ENCODE measurements at regions not wholly inside any gene's neighbourhood (a gene's known extent, or its start where the extent isn't known, plus 50 kb on each side); places are given as distances from the start of the nearest gene placed in this dataset.
A peak's percentile ranks its signal among the peaks of the same experiment; 100 is the strongest.

DNA sequence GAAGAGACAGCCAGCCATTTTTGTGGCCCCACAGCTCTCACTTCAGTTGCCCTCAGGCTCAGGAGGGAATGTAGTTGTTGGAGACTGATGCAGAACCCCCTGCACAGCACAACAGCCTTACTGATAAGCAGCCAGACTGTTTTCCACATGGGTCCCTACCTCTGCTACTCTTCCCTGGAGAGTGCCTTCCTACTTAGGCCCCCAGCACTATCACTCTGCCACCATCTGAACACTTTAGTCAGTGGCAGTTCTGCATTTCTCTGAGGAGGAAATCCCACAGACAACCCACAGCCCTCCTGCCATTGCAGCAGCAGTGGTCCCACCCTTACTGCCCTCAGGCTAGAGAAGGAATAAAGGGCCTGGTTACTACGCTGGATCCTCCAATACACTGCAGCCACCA lies 61.8 kb upstream of the PTPRD start:
- Histone ChIP-seq H2AFZ (ENCODE audit: low read length) (no peak overlapping the region), H3K9me2 (replicated peaks; ENCODE audit: low read length) (no peaks in the 10 kb centered on the region), H3K9me3 (ENCODE audit: low read length) (no peaks in the 10 kb centered on the region), H3K4me1 (ENCODE audit: insufficient read depth, low read length) (peaks cover 14% of the 10 kb centered on the region), H3K36me3 (ENCODE audit: low read depth, low read length) (no peaks in the 10 kb centered on the region), H3K4me2 (ENCODE audit: low read length) (no peak overlapping the region), H3K4me3 (ENCODE audit: low read length) (no peak overlapping the region), H3K9ac (ENCODE audit: low read length) (no peak overlapping the region), H3K27me3 (ENCODE audit: low read length) (no peaks in the 10 kb centered on the region), H3F3A (ENCODE audit: low read length, unreplicated experiment) (no peaks in the 10 kb centered on the region), H4K20me1 (ENCODE audit: low read length) (no peaks in the 10 kb centered on the region), H3K79me2 (ENCODE audit: low read length) (no peaks in the 10 kb centered on the region), H3K27ac (ENCODE audit: low read length) (no peak overlapping the region)
- ATAC-seq, result no peak
- TF ChIP-seq EZH2phosphoT487 (IDR thresholded peaks at IDR 0.05; ENCODE audit: borderline replicate concordance, low read length) (no peak), EZH2 (IDR thresholded peaks at IDR 0.05; ENCODE audit: low read length, unreplicated experiment) (no peak)
- TF ChIP-seq, protein P1, sequence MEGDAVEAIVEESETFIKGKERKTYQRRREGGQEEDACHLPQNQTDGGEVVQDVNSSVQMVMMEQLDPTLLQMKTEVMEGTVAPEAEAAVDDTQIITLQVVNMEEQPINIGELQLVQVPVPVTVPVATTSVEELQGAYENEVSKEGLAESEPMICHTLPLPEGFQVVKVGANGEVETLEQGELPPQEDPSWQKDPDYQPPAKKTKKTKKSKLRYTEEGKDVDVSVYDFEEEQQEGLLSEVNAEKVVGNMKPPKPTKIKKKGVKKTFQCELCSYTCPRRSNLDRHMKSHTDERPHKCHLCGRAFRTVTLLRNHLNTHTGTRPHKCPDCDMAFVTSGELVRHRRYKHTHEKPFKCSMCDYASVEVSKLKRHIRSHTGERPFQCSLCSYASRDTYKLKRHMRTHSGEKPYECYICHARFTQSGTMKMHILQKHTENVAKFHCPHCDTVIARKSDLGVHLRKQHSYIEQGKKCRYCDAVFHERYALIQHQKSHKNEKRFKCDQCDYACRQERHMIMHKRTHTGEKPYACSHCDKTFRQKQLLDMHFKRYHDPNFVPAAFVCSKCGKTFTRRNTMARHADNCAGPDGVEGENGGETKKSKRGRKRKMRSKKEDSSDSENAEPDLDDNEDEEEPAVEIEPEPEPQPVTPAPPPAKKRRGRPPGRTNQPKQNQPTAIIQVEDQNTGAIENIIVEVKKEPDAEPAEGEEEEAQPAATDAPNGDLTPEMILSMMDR (conservative IDR thresholded peaks at IDR 0.05; ENCODE audit: low read depth, low read length), result no peak
- intact Hi-C loops (cut with micrococcal nuclease), result no loop called here
- CTCF ChIA-PET, result no interaction called here
- no peak for DNase-seq
- no TSS peak for BruUV-seq (replicated peaks)
- POLR2A ChIA-PET (ENCODE audit: unreplicated experiment), result no interaction called here

DNA sequence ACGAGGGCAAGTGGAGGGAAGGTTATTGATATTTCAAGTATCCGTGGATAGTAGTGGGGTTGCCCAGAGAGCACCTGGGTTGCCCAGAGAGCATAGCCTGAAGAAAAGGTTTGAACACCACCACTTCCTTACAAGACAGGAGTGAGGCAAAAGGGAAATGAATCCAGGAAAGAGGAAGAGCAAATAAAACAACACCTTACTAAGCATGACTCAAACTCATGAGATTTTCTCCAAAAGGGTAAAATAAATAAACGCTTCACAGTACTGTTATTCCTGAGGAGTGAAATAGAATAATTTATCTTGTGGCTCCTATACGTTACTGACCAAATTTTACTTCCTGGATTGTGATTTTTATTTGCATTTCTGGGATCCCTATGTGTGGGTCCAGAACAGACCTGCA lies 65.2 kb upstream of the PTPRD start:
- H3K9me3 ChIP-seq (ENCODE audit: low read length), result no peaks in the 10 kb centered on the region
- no peaks in the 10 kb centered on the region for H3K9me2 ChIP-seq (replicated peaks; ENCODE audit: low read length)
- H3K36me3 ChIP-seq (ENCODE audit: low read depth, low read length), result no peaks in the 10 kb centered on the region
- H3K27ac ChIP-seq (ENCODE audit: low read length), result peak overlapping the region; percentile 97
- ChIA-PET POLR2A (ENCODE audit: unreplicated experiment) (interaction anchor here (0.6 kb wide), 1 partner anchor 29 kb away, joined by 8 read pairs; no protein-coding TSS in a partner anchor), CTCF (no interaction called here)
- H3K4me2 ChIP-seq (ENCODE audit: low read length), result peak overlapping the region; percentile 29; the same call in 1 of the 2 replicates
- intact Hi-C loops (cut with micrococcal nuclease), result loop anchor here (2.0 kb wide), 1 partner anchor 27 kb away; no protein-coding TSS in a partner anchor
- DNase-seq (peak; percentile 49), ATAC-seq (peak; percentile 88)
- no TSS peak for BruUV-seq (replicated peaks)
- H3K4me1 ChIP-seq (ENCODE audit: insufficient read depth, low read length), result peaks cover 14% of the 10 kb centered on the region
- H2AFZ ChIP-seq (ENCODE audit: low read length), result no peak overlapping the region
- H4K20me1 ChIP-seq (ENCODE audit: low read length), result no peaks in the 10 kb centered on the region
- no peaks in the 10 kb centered on the region for H3F3A ChIP-seq (ENCODE audit: low read length, unreplicated experiment)
- H3K4me3 ChIP-seq (ENCODE audit: low read length), result no peak overlapping the region
- peak overlapping the region; percentile 73 for H3K9ac ChIP-seq (ENCODE audit: low read length)
- no peaks in the 10 kb centered on the region for H3K79me2 ChIP-seq (ENCODE audit: low read length)
- TF ChIP-seq, protein P1 (conservative IDR thresholded peaks at IDR 0.05; ENCODE audit: low read depth, low read length), result no peak
- TF ChIP-seq EZH2 (IDR thresholded peaks at IDR 0.05; ENCODE audit: low read length, unreplicated experiment) (no peak), EZH2phosphoT487 (IDR thresholded peaks at IDR 0.05; ENCODE audit: borderline replicate concordance, low read length) (no peak)
- no peaks in the 10 kb centered on the region for H3K27me3 ChIP-seq (ENCODE audit: low read length)

- TF ChIP-seq EZH2phosphoT487 (IDR thresholded peaks at IDR 0.05; ENCODE audit: borderline replicate concordance, low read length) (no peak), EZH2 (IDR thresholded peaks at IDR 0.05; ENCODE audit: low read length, unreplicated experiment) (no peak)
- TF ChIP-seq, protein P1 (conservative IDR thresholded peaks at IDR 0.05; ENCODE audit: low read depth, low read length), result no peak
- DNase-seq (peak; percentile 37), ATAC-seq (peak; percentile 58)
- Histone ChIP-seq H3K4me2 (ENCODE audit: low read length) (peak overlapping the region; percentile 29; the same call in 1 of the 2 replicates), H3K9me2 (replicated peaks; ENCODE audit: low read length) (no peaks in the 10 kb centered on the region), H4K20me1 (ENCODE audit: low read length) (no peaks in the 10 kb centered on the region), H3K9me3 (ENCODE audit: low read length) (no peaks in the 10 kb centered on the region), H2AFZ (ENCODE audit: low read length) (no peak overlapping the region), H3K4me1 (ENCODE audit: insufficient read depth, low read length) (peaks cover 14% of the 10 kb centered on the region), H3K36me3 (ENCODE audit: low read depth, low read length) (no peaks in the 10 kb centered on the region), H3F3A (ENCODE audit: low read length, unreplicated experiment) (no peaks in the 10 kb centered on the region), H3K9ac (ENCODE audit: low read length) (peak overlapping the region; percentile 73), H3K79me2 (ENCODE audit: low read length) (no peaks in the 10 kb centered on the region), H3K27me3 (ENCODE audit: low read length) (no peaks in the 10 kb centered on the region), H3K27ac (ENCODE audit: low read length) (peak overlapping the region; percentile 97), H3K4me3 (ENCODE audit: low read length) (no peak overlapping the region)
- POLR2A ChIA-PET (ENCODE audit: unreplicated experiment), result no interaction called here
- intact Hi-C loops (cut with micrococcal nuclease), result loop anchor here (2.0 kb wide), 1 partner anchor 26 kb away; no protein-coding TSS in a partner anchor
- CTCF ChIA-PET, result no interaction called here
- no TSS peak for BruUV-seq (replicated peaks)
Measured at GRCh38 chr9:10678790-10679189, 66.0 kb upstream of the PTPRD start.
